ENCODE measurements at regions not wholly inside any gene's neighbourhood (a gene's known extent, or its start where the extent isn't known, plus 50 kb on each side); places are given as distances from the start of the nearest gene placed in this dataset.

- no peak for TF ChIP-seq CTCF (IDR thresholded peaks at IDR 0.05)
- TF ChIP-seq POLR2A (IDR thresholded peaks at IDR 0.05), result no peak
Measured at GRCh38 chr4:179028321-179028720, 1586.1 kb upstream of the AGA start.
